ENCODE measurements at regions not wholly inside any gene's neighbourhood (a gene's known extent, or its start where the extent isn't known, plus 50 kb on each side); places are given as distances from the start of the nearest gene placed in this dataset.
"Not testable (repeated sequence)": the region's sequence is repeated elsewhere in the genome, so short reads cannot be mapped to it uniquely, and the experiment has no call there.

DNA sequence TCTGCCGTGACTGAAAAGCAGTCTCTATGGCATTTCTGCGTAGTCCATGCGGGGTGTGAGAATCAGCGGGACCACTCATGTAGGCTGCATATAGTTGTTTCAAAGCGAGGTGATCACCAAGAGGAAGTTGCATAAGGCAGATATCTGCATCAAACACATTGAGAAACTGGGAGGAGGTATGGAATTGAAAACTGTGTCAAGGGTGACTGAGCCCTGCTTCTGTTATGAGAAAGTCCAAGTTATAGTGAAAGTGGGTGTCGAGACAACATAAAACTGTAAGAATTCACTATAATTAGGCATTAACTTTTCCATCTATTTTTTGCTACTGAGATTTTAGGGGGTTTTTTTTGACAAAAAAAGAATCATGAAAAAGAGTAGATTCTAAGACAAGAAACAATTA, 109.3 kb downstream of the ZIC1 start:
- Histone ChIP-seq H3K4me1 (no peaks in the 10 kb centered on the region), H3K36me3 (no peaks in the 10 kb centered on the region), H3K27me3 (no peaks in the 10 kb centered on the region), H3K27ac (no peak overlapping the region), H3K4me3 (no peak overlapping the region), H3K9me3 (no peaks in the 10 kb centered on the region)
- TF ChIP-seq, protein P1, sequence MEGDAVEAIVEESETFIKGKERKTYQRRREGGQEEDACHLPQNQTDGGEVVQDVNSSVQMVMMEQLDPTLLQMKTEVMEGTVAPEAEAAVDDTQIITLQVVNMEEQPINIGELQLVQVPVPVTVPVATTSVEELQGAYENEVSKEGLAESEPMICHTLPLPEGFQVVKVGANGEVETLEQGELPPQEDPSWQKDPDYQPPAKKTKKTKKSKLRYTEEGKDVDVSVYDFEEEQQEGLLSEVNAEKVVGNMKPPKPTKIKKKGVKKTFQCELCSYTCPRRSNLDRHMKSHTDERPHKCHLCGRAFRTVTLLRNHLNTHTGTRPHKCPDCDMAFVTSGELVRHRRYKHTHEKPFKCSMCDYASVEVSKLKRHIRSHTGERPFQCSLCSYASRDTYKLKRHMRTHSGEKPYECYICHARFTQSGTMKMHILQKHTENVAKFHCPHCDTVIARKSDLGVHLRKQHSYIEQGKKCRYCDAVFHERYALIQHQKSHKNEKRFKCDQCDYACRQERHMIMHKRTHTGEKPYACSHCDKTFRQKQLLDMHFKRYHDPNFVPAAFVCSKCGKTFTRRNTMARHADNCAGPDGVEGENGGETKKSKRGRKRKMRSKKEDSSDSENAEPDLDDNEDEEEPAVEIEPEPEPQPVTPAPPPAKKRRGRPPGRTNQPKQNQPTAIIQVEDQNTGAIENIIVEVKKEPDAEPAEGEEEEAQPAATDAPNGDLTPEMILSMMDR (IDR thresholded peaks at IDR 0.05) = no peak
- intact Hi-C loops (cut with DNase I) = no loop called here
- no peak for DNase-seq (ENCODE audit: low spot score in 2 of 2)

DNA sequence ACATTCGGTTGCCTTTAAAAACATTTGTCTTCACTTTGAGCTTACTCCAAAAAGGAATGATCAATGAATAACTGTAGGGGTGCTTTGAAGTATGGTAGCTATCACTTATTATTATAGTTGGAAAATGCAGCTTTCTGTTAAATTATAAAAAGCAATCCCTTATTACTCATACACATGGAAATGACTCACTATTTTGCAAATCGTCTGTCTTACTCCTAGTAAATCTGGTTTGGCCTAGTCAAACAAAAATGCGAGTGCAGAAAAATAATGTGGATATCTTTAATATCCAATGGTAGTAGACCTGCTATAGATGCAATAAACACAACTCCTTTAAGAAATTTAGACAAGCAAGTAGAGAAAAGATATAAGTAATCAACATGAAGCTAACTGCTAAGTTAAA, 112.5 kb downstream of the ZIC1 start:
- Histone ChIP-seq H3K27me3 (no peaks in the 10 kb centered on the region), H3K4me1 (no peaks in the 10 kb centered on the region), H3K9me3 (peaks cover 0 to 5% of the 10 kb centered on the region in 2 donors), H3K36me3 (no peaks in the 10 kb centered on the region), H3K4me3 (no peak overlapping the region), H3K27ac (no peak overlapping the region)
- DNase-seq (ENCODE audit: low spot score in 2 of 2) = no peak
- intact Hi-C loops (cut with DNase I) = no loop called here
- TF ChIP-seq, protein P1 (IDR thresholded peaks at IDR 0.05) = no peak

DNA sequence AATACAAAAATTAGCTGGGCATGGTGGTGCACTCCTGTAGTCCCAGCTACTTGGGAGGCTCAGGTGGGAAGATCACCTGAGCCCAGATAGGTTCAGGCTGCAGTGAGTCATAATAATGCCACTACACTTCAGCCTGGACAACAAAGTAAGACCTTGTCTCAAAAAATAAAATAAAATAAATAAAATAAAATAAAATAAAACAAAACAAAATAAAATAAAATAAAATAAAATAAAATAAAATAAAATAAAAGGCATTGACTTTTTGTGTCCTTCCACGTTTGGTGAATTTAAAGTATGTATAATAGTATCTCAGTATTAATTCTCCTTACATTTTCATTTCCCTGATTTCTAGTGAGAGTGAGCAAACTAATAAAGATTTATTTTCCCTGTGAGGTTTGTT, 113.6 kb downstream of the ZIC1 start:
- H3K4me1 ChIP-seq; DNase-seq (ENCODE audit: low spot score in 2 of 2); H3K27me3 ChIP-seq; intact Hi-C loops (cut with DNase I); H3K27ac ChIP-seq; H3K36me3 ChIP-seq; H3K4me3 ChIP-seq: not testable (repeated sequence)
- peaks cover 0 to 15% of the 10 kb centered on the region in 2 donors for H3K9me3 ChIP-seq

DNA sequence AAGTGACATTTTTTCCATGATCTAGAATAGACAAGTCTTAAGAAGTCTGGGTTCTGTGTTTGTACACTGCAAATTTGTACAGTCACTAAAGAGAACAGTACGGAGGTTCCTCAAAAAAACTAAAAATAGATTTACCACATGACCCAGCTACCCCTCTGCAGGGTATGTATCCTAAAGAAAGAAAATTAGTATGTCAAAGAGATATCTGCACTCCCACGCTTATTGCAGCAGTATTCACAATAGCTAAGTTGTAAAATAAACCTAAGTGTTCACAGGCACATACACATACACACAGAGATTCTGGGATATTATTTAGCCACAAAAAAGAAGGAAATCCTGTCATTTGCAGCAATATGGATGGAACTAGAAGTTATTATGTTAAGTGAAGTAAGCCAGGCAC, 120.4 kb downstream of the ZIC1 start:
- H3K36me3 ChIP-seq = no peaks in the 10 kb centered on the region
- H3K4me3 ChIP-seq = no peak overlapping the region
- H3K27ac ChIP-seq = no peak overlapping the region
- H3K4me1 ChIP-seq = no peaks in the 10 kb centered on the region
- intact Hi-C loops (cut with DNase I) = no loop called here
- TF ChIP-seq, protein P1 (IDR thresholded peaks at IDR 0.05) = no peak
- DNase-seq (ENCODE audit: low spot score in 2 of 2) = no peak
- H3K9me3 ChIP-seq = peaks cover 0 to 15% of the 10 kb centered on the region in 2 donors
- no peaks in the 10 kb centered on the region for H3K27me3 ChIP-seq

DNA sequence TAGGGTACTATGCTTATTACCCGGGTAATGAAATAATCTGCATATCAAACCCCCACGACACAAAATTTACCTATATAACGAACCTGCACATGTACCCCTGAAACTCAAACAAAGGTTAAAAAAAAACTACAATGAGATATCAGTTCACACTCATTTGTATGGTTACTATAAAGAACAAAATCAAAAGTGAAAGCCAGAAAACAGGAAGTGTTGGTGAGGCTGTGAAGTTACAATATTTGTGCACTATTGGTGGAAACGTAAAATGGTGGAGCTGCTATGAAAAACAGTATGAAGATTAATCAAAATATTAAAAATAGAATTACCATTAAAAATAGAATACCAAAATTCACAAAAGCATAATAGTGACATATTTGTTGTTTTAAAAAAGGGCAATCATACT, 128.9 kb downstream of the ZIC1 start:
- intact Hi-C loops (cut with DNase I) = no loop called here
- no peak overlapping the region for H3K4me3 ChIP-seq
- no peak overlapping the region for H3K27ac ChIP-seq
- no peaks in the 10 kb centered on the region for H3K27me3 ChIP-seq
- no peak for DNase-seq (ENCODE audit: low spot score in 2 of 2)
- TF ChIP-seq, protein P1 (IDR thresholded peaks at IDR 0.05) = no peak
- H3K4me1 ChIP-seq = no peaks in the 10 kb centered on the region
- peaks cover 0 to 3% of the 10 kb centered on the region in 2 donors for H3K9me3 ChIP-seq
- no peaks in the 10 kb centered on the region for H3K36me3 ChIP-seq

DNA sequence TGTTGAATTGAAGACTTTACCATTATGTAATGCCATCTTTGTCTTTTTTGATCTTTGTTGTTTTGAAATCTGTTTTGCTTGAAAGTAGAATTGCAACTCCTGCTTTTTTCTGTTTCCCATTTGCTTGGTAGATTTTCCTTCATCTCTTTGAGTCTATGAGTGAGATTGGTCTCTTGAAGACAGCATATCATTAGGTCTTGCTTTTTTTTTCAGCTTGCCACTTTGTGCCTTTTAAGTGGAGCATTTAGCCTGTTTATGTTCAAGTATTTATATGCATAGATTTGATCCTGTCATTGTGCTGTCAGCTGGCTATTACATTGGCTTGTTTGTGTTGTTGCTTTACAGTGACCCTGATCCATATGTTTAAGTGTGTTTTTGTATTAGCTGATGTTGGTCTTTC, 131.8 kb downstream of the ZIC1 start:
- no peak overlapping the region for H3K4me3 ChIP-seq
- DNase-seq (ENCODE audit: low spot score in 2 of 2) = no peak
- no peaks in the 10 kb centered on the region for H3K27me3 ChIP-seq
- peaks cover 0 to 3% of the 10 kb centered on the region in 2 donors for H3K9me3 ChIP-seq
- no peaks in the 10 kb centered on the region for H3K36me3 ChIP-seq
- TF ChIP-seq, protein P1 (IDR thresholded peaks at IDR 0.05) = no peak
- H3K27ac ChIP-seq = no peak overlapping the region
- no peaks in the 10 kb centered on the region for H3K4me1 ChIP-seq
- intact Hi-C loops (cut with DNase I) = no loop called here

All from ascending aorta (tissue), 2 donors.